ENCODE measurements at regions not wholly inside any gene's neighbourhood (a gene's known extent, or its start where the extent isn't known, plus 50 kb on each side); places are given as distances from the start of the nearest gene placed in this dataset.

GRCh38 chr18:45498287-45498658 is 117.0 kb upstream of the SLC14A2 start:
- Mint-ChIP-seq H3K27me3 (peaks cover 5% of the 10 kb centered on the region), H3K4me1 (no peaks in the 10 kb centered on the region), H3K36me3 (no peaks in the 10 kb centered on the region), H3K27ac (no peak overlapping the region), H3K9me3 (no peaks in the 10 kb centered on the region), H3K4me3 (no peak overlapping the region)
- ATAC-seq (ENCODE audit: low read depth) (no peak), DNase-seq (no peak)
- POLR2A ChIA-PET = no interaction called here

GRCh38 chr18:45503990-45504389 is 111.3 kb upstream of the SLC14A2 start:
- Mint-ChIP-seq H3K4me1 (no peaks in the 10 kb centered on the region), H3K9me3 (no peaks in the 10 kb centered on the region), H3K27ac (no peak overlapping the region), H3K4me3 (no peak overlapping the region), H3K36me3 (no peaks in the 10 kb centered on the region), H3K27me3 (peaks cover 3% of the 10 kb centered on the region)
- POLR2A ChIA-PET = no interaction called here
- ATAC-seq (ENCODE audit: low read depth) = no peak
- DNase-seq = no peak

GRCh38 chr18:45505497-45506206 is 109.6 kb upstream of the SLC14A2 start:
- no peak overlapping the region for H3K27ac Mint-ChIP-seq
- DNase-seq (no peak), ATAC-seq (ENCODE audit: low read depth) (no peak)
- no peaks in the 10 kb centered on the region for H3K4me1 Mint-ChIP-seq
- no peaks in the 10 kb centered on the region for H3K9me3 Mint-ChIP-seq
- H3K27me3 Mint-ChIP-seq = peaks cover 3% of the 10 kb centered on the region
- POLR2A ChIA-PET = no interaction called here
- no peaks in the 10 kb centered on the region for H3K36me3 Mint-ChIP-seq
- H3K4me3 Mint-ChIP-seq = no peak overlapping the region

- Mint-ChIP-seq H3K4me1 (no peaks in the 10 kb centered on the region), H3K4me3 (no peak overlapping the region), H3K9me3 (no peaks in the 10 kb centered on the region), H3K27ac (no peak overlapping the region), H3K27me3 (peaks cover 3% of the 10 kb centered on the region), H3K36me3 (no peaks in the 10 kb centered on the region)
- POLR2A ChIA-PET = no interaction called here
- DNase-seq (no peak), ATAC-seq (ENCODE audit: low read depth) (no peak)
Measured at GRCh38 chr18:45506951-45507350, 108.3 kb upstream of the SLC14A2 start.

GRCh38 chr18:45509535-45509934 is 105.7 kb upstream of the SLC14A2 start:
- H3K27me3 Mint-ChIP-seq = peaks cover 2% of the 10 kb centered on the region
- no peaks in the 10 kb centered on the region for H3K4me1 Mint-ChIP-seq
- no peak for ATAC-seq (ENCODE audit: low read depth)
- DNase-seq = no peak
- no peak overlapping the region for H3K27ac Mint-ChIP-seq
- H3K9me3 Mint-ChIP-seq = no peaks in the 10 kb centered on the region
- H3K4me3 Mint-ChIP-seq = no peak overlapping the region
- POLR2A ChIA-PET = no interaction called here
- no peaks in the 10 kb centered on the region for H3K36me3 Mint-ChIP-seq

GRCh38 chr18:45510656-45511055 is 104.6 kb upstream of the SLC14A2 start:
- H3K27me3 Mint-ChIP-seq = peaks cover 2% of the 10 kb centered on the region
- POLR2A ChIA-PET = no interaction called here
- H3K36me3 Mint-ChIP-seq = no peaks in the 10 kb centered on the region
- DNase-seq (no peak), ATAC-seq (ENCODE audit: low read depth) (no peak)
- no peaks in the 10 kb centered on the region for H3K4me1 Mint-ChIP-seq
- no peaks in the 10 kb centered on the region for H3K9me3 Mint-ChIP-seq
- no peak overlapping the region for H3K27ac Mint-ChIP-seq
- no peak overlapping the region for H3K4me3 Mint-ChIP-seq

GRCh38 chr18:45512363-45512953 is 102.8 kb upstream of the SLC14A2 start:
- no peak overlapping the region for H3K27ac Mint-ChIP-seq
- POLR2A ChIA-PET = no interaction called here
- no peak for ATAC-seq (ENCODE audit: low read depth)

GRCh38 chr18:45517181-45517741 is 98.0 kb upstream of the SLC14A2 start:
- H3K4me1 Mint-ChIP-seq = no peaks in the 10 kb centered on the region
- H3K9me3 Mint-ChIP-seq = no peaks in the 10 kb centered on the region
- H3K36me3 Mint-ChIP-seq = no peaks in the 10 kb centered on the region
- H3K27me3 Mint-ChIP-seq = peaks cover 2% of the 10 kb centered on the region
- POLR2A ChIA-PET = no interaction called here
- no peak overlapping the region for H3K27ac Mint-ChIP-seq
- no peak overlapping the region for H3K4me3 Mint-ChIP-seq
- no peak for ATAC-seq (ENCODE audit: low read depth)
- no peak for DNase-seq

More at GRCh38 chr18:45512363-45512953, 102.8 kb upstream of the SLC14A2 start:
- Mint-ChIP-seq H3K4me1 (no peaks in the 10 kb centered on the region), H3K9me3 (no peaks in the 10 kb centered on the region), H3K27me3 (peaks cover 2% of the 10 kb centered on the region), H3K4me3 (no peak overlapping the region), H3K36me3 (no peaks in the 10 kb centered on the region)
- no peak for DNase-seq

- H3K4me3 Mint-ChIP-seq = no peak overlapping the region
- peaks cover 2% of the 10 kb centered on the region for H3K27me3 Mint-ChIP-seq
- no peak for ATAC-seq (ENCODE audit: low read depth)
- no peaks in the 10 kb centered on the region for H3K36me3 Mint-ChIP-seq
- DNase-seq = no peak
- no peak overlapping the region for H3K27ac Mint-ChIP-seq
- POLR2A ChIA-PET = no interaction called here
- H3K4me1 Mint-ChIP-seq = no peaks in the 10 kb centered on the region
- no peaks in the 10 kb centered on the region for H3K9me3 Mint-ChIP-seq
Measured at GRCh38 chr18:45518311-45519155, 96.7 kb upstream of the SLC14A2 start.

GRCh38 chr18:45519411-45520280 is 95.6 kb upstream of the SLC14A2 start:
- no peaks in the 10 kb centered on the region for H3K36me3 Mint-ChIP-seq

GRCh38 chr18:45521136-45521535 is 94.1 kb upstream of the SLC14A2 start:
- H3K9me3 Mint-ChIP-seq = no peaks in the 10 kb centered on the region
- no peak overlapping the region for H3K27ac Mint-ChIP-seq
- DNase-seq (no peak), ATAC-seq (ENCODE audit: low read depth) (no peak)
- H3K4me3 Mint-ChIP-seq = no peak overlapping the region
- H3K36me3 Mint-ChIP-seq = no peaks in the 10 kb centered on the region
- no peaks in the 10 kb centered on the region for H3K4me1 Mint-ChIP-seq
- POLR2A ChIA-PET = no interaction called here
- H3K27me3 Mint-ChIP-seq = peaks cover 8% of the 10 kb centered on the region

More at GRCh38 chr18:45519411-45520280, 95.6 kb upstream of the SLC14A2 start:
- Mint-ChIP-seq H3K27me3 (peaks cover 2% of the 10 kb centered on the region), H3K4me3 (no peak overlapping the region), H3K27ac (no peak overlapping the region), H3K4me1 (no peaks in the 10 kb centered on the region), H3K9me3 (no peaks in the 10 kb centered on the region)
- ATAC-seq (ENCODE audit: low read depth) (no peak), DNase-seq (no peak)
- POLR2A ChIA-PET = no interaction called here

- POLR2A ChIA-PET = no interaction called here
- H3K9me3 Mint-ChIP-seq = no peaks in the 10 kb centered on the region
- H3K27ac Mint-ChIP-seq = no peak overlapping the region
- H3K4me3 Mint-ChIP-seq = no peak overlapping the region
- no peak for DNase-seq
- H3K27me3 Mint-ChIP-seq = peaks cover 8% of the 10 kb centered on the region
- H3K36me3 Mint-ChIP-seq = no peaks in the 10 kb centered on the region
- H3K4me1 Mint-ChIP-seq = no peaks in the 10 kb centered on the region
- no peak for ATAC-seq (ENCODE audit: low read depth)
Measured at GRCh38 chr18:45521777-45522176, 93.5 kb upstream of the SLC14A2 start.

GRCh38 chr18:45522371-45522770 is 92.9 kb upstream of the SLC14A2 start:
- no peak for DNase-seq

More at GRCh38 chr18:45522371-45522770, 92.9 kb upstream of the SLC14A2 start:
- POLR2A ChIA-PET = no interaction called here
- H3K27me3 Mint-ChIP-seq = peaks cover 8% of the 10 kb centered on the region
- no peaks in the 10 kb centered on the region for H3K9me3 Mint-ChIP-seq
- H3K36me3 Mint-ChIP-seq = no peaks in the 10 kb centered on the region
- no peak overlapping the region for H3K27ac Mint-ChIP-seq
- no peak for ATAC-seq (ENCODE audit: low read depth)
- no peak overlapping the region for H3K4me3 Mint-ChIP-seq
- no peaks in the 10 kb centered on the region for H3K4me1 Mint-ChIP-seq
